Kidney (tissue), 13 donors: ENCODE measurements at regions not wholly inside any gene's neighbourhood (a gene's known extent, or its start where the extent isn't known, plus 50 kb on each side); places are given as distances from the start of the nearest gene placed in this dataset.

ENCODE experiments used
- DNase-seq, 5 donors: peaks; one replicate each; pipeline ENCODE4 v3.0.0-alpha.2; 2013 to 2020
- FAIRE-seq: peaks from 2 replicates; lab custom pipeline; 2012; peaks lifted over from hg19 to GRCh38; lab: Jason Lieb, UNC
- H3K27ac ChIP-seq, 2 donors: one replicate each; pipeline ENCODE4 v1.7.0; 2013; ENCODE audit warnings: low read depth in 2 of 2, low read length in 2 of 2, inconsistent platforms in 1 of 2
- H3K27me3 ChIP-seq: one replicate; pipeline ENCODE4 v1.7.1; 2013; ENCODE audit warnings: low read length, inconsistent platforms; ENCODE audit not compliant: control insufficient read depth, insufficient read depth
- H3K36me3 ChIP-seq, 3 donors: one replicate each; pipeline versions ENCODE4 v1.7.0 to v1.7.1; 2013; ENCODE audit warnings: low read length in 3 of 3, control low read depth in 1 of 3, inconsistent platforms in 1 of 3; ENCODE audit not compliant: insufficient read depth in 3 of 3, control insufficient read depth in 2 of 3
- H3K4me1 ChIP-seq, 3 donors: one replicate each; pipeline versions ENCODE4 v1.7.0 to v1.7.1; 2013; ENCODE audit warnings: low read length in 3 of 3, inconsistent platforms in 1 of 3, low read depth in 1 of 3; ENCODE audit not compliant: control insufficient read depth in 2 of 3, insufficient read depth in 2 of 3
- H3K4me3 ChIP-seq, 3 donors: one replicate each; pipeline versions ENCODE4 v1.7.0 to v1.8.1; 2013; ENCODE audit warnings: low read length in 3 of 3, control low read depth in 1 of 3, inconsistent platforms in 1 of 3
- H3K9ac ChIP-seq, 3 donors: one replicate each; pipeline versions ENCODE4 v1.7.0 to v1.7.1; 2013; ENCODE audit warnings: low read length in 3 of 3, control low read depth in 1 of 3, inconsistent platforms in 1 of 3
- H3K9me3 ChIP-seq, 3 donors: one replicate each; pipeline versions ENCODE4 v1.7.0 to v1.7.1; 2013; ENCODE audit warnings: low read length in 3 of 3, control low read depth in 1 of 3, inconsistent platforms in 1 of 3; ENCODE audit not compliant: control insufficient read depth in 2 of 3, insufficient read depth in 1 of 3
- CTCF ChIP-seq: IDR thresholded peaks from 3 replicates; pipeline ENCODE4 v1.5.1; 2012; ENCODE audit warnings: mild to moderate bottlenecking, moderate library complexity, borderline replicate concordance; ENCODE audit not compliant: insufficient read depth; ENCODE audit errors: extremely low read depth
- intact Hi-C: fragments of 100-400 bp; cut with DNase I; formaldehyde crosslinking; loops from one replicate; pipeline ENCODE4 v1.11.1; 2022
- donor health status: control.
- donor health status: control.
- donor health status: control.
- donor health status: control.
- donor health status: control.
- donor health status: DM: yes; HTN: yes; CAD: no.
- donor health status: Normal renal cell carcinoma (clear cell type).

DNA sequence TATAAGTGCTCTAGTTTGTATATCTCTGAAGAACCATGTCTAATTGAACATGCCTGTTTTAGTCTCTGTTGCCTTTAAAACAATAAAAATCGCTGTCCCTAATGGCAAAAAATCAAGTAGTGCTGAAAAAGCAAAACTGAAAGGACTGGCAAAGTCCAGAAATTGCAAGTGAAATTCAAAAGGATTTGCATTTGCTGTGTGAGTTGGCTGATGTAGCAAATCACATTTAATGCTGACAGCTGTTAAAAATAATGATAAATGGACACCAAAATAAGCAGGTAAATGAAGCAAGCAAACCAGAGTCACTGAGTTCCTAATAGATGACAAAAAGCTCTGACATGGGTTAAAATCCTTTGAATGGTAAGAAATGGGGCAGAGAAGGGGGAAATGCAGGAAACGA, 874.1 kb downstream of the GRM8 start:
- Histone ChIP-seq H3K4me1 (no peaks in the 10 kb centered on the region), H3K27me3 (no peaks in the 10 kb centered on the region), H3K9ac (no peak overlapping the region), H3K27ac (no peak overlapping the region), H3K9me3 (no peaks in the 10 kb centered on the region), H3K36me3 (no peaks in the 10 kb centered on the region), H3K4me3 (no peak overlapping the region)
- intact Hi-C loops = no loop called here
- TF ChIP-seq CTCF = no peak
- DNase-seq (no peak), FAIRE-seq (no peak)

GRCh38 chr7:126370038-126370668, 882.6 kb downstream of the GRM8 start:
- no peaks in the 10 kb centered on the region for H3K27me3 ChIP-seq
- intact Hi-C loops = no loop called here
- no peaks in the 10 kb centered on the region for H3K4me1 ChIP-seq
- TF ChIP-seq CTCF = no peak
- FAIRE-seq (no peak), DNase-seq (no peak)
- no peaks in the 10 kb centered on the region for H3K36me3 ChIP-seq
- no peak overlapping the region for H3K9ac ChIP-seq
- H3K4me3 ChIP-seq = no peak overlapping the region
- H3K9me3 ChIP-seq = peaks cover 0 to 2% (median 0%) of the 10 kb centered on the region in 3 donors
- no peak overlapping the region for H3K27ac ChIP-seq

- no peaks in the 10 kb centered on the region for H3K36me3 ChIP-seq
- no peak overlapping the region for H3K9ac ChIP-seq
- no peaks in the 10 kb centered on the region for H3K27me3 ChIP-seq
- peak in 1 of 5 donors; percentile 8 for DNase-seq
- TF ChIP-seq CTCF = no peak
- no peaks in the 10 kb centered on the region for H3K4me1 ChIP-seq
- FAIRE-seq = no peak
- no peak overlapping the region for H3K27ac ChIP-seq
- peaks cover 0 to 2% (median 0%) of the 10 kb centered on the region in 3 donors for H3K9me3 ChIP-seq
- no peak overlapping the region for H3K4me3 ChIP-seq
- intact Hi-C loops = no loop called here
Observed at GRCh38 chr7:126362746-126363145, 890.0 kb downstream of the GRM8 start.

- FAIRE-seq = no peak
- H3K27me3 ChIP-seq = no peaks in the 10 kb centered on the region
- peaks cover 0 to 2% (median 0%) of the 10 kb centered on the region in 3 donors for H3K9me3 ChIP-seq
- TF ChIP-seq CTCF = no peak
- H3K4me1 ChIP-seq = no peaks in the 10 kb centered on the region
- no peak for DNase-seq
- intact Hi-C loops = no loop called here
- H3K4me3 ChIP-seq = no peak overlapping the region
- H3K36me3 ChIP-seq = no peaks in the 10 kb centered on the region
- no peak overlapping the region for H3K27ac ChIP-seq
- H3K9ac ChIP-seq = no peak overlapping the region
Observed at GRCh38 chr7:126361183-126361582, 891.6 kb downstream of the GRM8 start.
